Endodermal cell (in vitro differentiated cells): ENCODE measurements at regions not wholly inside any gene's neighbourhood (a gene's known extent, or its start where the extent isn't known, plus 50 kb on each side); places are given as distances from the start of the nearest gene placed in this dataset.

Experiments
- DNase-seq: peaks from one replicate; pipeline ENCODE4 v3.0.0-alpha.2; 2017
- H3K27ac ChIP-seq: 2 replicates; pipeline ENCODE4 v1.5.1; 2013; ENCODE audit warnings: mild to moderate bottlenecking, low read depth, low read length, moderate library complexity
- H3K27me3 ChIP-seq: 2 replicates; pipeline ENCODE4 v1.6.1; 2013; ENCODE audit warnings: mild to moderate bottlenecking, low read length, moderate library complexity; ENCODE audit not compliant: insufficient read depth, control insufficient read depth, poor library complexity, severe bottlenecking
- H3K36me3 ChIP-seq: 2 replicates; pipeline ENCODE4 v1.7.0; 2013; ENCODE audit warnings: mild to moderate bottlenecking, low read length, moderate library complexity; ENCODE audit not compliant: control insufficient read depth, insufficient read depth
- H3K4me1 ChIP-seq: one replicate; pipeline ENCODE4 v1.7.0; 2013; ENCODE audit warnings: low read length; ENCODE audit not compliant: control insufficient read depth, insufficient read depth
- H3K4me3 ChIP-seq: 2 replicates; pipeline ENCODE4 v1.5.1; 2013; ENCODE audit warnings: mild to moderate bottlenecking, low read length, moderate library complexity
- H3K9ac ChIP-seq: 2 replicates; pipeline ENCODE4 v1.6.1; 2013; ENCODE audit warnings: mild to moderate bottlenecking, low read length, moderate library complexity; ENCODE audit not compliant: poor library complexity, severe bottlenecking; ENCODE audit errors: extremely low read depth
- H3K9me3 ChIP-seq: 2 replicates; pipeline ENCODE4 v1.6.1; 2013; ENCODE audit warnings: mild to moderate bottlenecking, low read length, moderate library complexity; ENCODE audit not compliant: control insufficient read depth
- H3K27ac Mint-ChIP-seq: 2 replicates; pipeline ENCODE4 v1.8.0; 2020; ENCODE audit warnings: mixed read lengths
- H3K27me3 Mint-ChIP-seq: 2 replicates; pipeline ENCODE4 v1.8.0; 2021; ENCODE audit warnings: mild to moderate bottlenecking, mixed read lengths; ENCODE audit not compliant: insufficient read depth
- H3K36me3 Mint-ChIP-seq: 2 replicates; pipeline ENCODE4 v1.8.0; 2020; ENCODE audit warnings: low read depth, mixed read lengths
- H3K4me1 Mint-ChIP-seq: 2 replicates; pipeline ENCODE4 v1.8.0; 2020; ENCODE audit warnings: mixed read lengths
- H3K4me3 Mint-ChIP-seq: 2 replicates; pipeline ENCODE4 v1.8.0; 2020; ENCODE audit warnings: mild to moderate bottlenecking, moderate library complexity, mixed read lengths
- H3K9me3 Mint-ChIP-seq: 2 replicates; pipeline ENCODE4 v1.8.0; 2020; ENCODE audit warnings: mild to moderate bottlenecking, mixed read lengths
- WGBS, 2 experiments: methylation state at CpG; one replicate each; pipeline versions ENCODE4 v1.1.5 to v1.1.7; 2013; ENCODE audit warnings: missing lambda C conversion rate in 2 of 2, mixed read lengths in 1 of 2; ENCODE audit not compliant: insufficient coverage in 1 of 2, insufficient read length in 1 of 2; 5-methylcytosine and 5-hydroxymethylcytosine counted together
- TF ChIP-seq, protein P1 (sequence below): fragments of 200-600 bp; sonication (generic); conservative IDR thresholded peaks from 2 replicates; pipeline ENCODE4 v1.5.0; 2021; ENCODE audit warnings: antibody characterized with exemption, mild to moderate bottlenecking

DNA sequence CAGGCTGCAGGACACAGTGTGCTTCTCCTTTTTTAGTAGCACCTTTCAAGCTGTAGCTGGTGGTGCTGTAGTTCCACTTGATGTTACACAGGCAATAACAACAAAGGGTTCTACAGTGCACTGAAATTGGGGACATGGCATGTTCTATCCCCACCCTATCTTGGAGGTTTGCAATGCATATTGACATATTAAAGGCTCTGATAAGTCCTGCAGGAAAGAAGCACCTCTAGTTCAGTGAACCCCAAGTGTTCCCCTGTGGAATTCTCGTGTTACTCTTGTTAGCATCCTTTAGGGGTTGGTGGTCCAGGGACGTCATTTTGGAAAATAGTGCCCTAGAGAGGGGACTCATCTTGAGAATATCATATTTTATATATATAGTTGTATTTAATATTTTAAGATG lies 337.6 kb downstream of the DHX35 start:
- Histone ChIP-seq H3K27ac (no peak overlapping the region), H3K36me3 (no peaks in the 10 kb centered on the region), H3K4me1 (no peaks in the 10 kb centered on the region), H3K4me3 (no peak overlapping the region), H3K9ac (no peak overlapping the region), H3K9me3 (no peaks in the 10 kb centered on the region), H3K27me3 (no peaks in the 10 kb centered on the region)
- H3K36me3 Mint-ChIP-seq, result no peaks in the 10 kb centered on the region
- no peaks in the 10 kb centered on the region for H3K27me3 Mint-ChIP-seq
- no peak overlapping the region for H3K4me3 Mint-ChIP-seq
- DNase-seq, result no peak
- H3K9me3 Mint-ChIP-seq, result no peaks in the 10 kb centered on the region
- no peak overlapping the region for H3K27ac Mint-ChIP-seq
- H3K4me1 Mint-ChIP-seq, result peaks cover 4% of the 10 kb centered on the region
- TF ChIP-seq, protein P1, sequence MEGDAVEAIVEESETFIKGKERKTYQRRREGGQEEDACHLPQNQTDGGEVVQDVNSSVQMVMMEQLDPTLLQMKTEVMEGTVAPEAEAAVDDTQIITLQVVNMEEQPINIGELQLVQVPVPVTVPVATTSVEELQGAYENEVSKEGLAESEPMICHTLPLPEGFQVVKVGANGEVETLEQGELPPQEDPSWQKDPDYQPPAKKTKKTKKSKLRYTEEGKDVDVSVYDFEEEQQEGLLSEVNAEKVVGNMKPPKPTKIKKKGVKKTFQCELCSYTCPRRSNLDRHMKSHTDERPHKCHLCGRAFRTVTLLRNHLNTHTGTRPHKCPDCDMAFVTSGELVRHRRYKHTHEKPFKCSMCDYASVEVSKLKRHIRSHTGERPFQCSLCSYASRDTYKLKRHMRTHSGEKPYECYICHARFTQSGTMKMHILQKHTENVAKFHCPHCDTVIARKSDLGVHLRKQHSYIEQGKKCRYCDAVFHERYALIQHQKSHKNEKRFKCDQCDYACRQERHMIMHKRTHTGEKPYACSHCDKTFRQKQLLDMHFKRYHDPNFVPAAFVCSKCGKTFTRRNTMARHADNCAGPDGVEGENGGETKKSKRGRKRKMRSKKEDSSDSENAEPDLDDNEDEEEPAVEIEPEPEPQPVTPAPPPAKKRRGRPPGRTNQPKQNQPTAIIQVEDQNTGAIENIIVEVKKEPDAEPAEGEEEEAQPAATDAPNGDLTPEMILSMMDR, result no peak
- 100% methylated on average over 1 of the region's 2 CpGs; no CpG with 5 or more reads in 1 of the 2 experiments for WGBS, 2 experiments

DNA sequence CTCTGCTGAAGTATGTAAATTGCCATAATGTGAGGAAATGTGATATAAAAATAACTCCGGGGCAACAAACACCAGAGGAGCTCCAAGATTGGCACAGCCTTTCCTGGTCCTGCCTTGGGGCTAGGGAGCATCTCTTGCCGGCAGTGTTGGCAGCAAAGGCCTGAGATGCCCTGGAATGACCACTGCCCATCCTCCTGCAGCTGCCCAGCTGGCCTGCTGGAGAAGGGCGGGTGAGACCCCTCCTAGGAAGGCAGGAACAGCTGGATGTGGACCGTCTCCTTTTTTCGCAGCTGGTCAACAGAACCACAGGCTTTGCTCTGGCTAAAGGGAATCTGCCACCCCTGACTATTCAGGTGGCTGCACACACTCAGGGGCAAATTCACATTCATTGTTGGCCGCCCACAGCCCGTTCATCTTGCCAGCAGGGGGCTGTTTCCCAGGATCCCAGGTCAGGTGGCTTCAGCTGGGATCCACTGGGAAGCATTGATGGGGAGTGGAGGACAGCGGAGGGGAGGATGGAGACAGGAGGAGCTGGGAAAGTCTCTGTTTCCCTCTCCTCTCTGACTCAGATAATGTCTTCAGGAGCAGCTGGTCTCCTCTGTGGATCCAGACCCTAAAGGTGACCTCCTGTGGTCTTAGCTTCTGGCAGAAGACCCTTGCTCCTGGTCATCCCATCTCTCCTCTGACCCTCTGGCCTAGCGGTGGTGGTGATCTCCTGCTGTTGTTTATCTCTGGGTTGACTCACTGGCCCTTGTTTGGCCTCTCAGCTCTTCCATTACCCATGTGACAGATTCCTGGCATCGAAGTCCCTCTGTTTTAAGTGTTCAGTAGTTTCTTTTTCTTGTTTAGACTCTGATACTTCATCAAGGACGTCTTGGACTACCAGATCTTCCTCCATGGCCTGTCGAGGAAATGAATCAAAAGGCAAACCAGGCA lies 336.7 kb downstream of the DHX35 start:
- DNase-seq, result peak; percentile 59
- no peaks in the 10 kb centered on the region for H3K36me3 ChIP-seq
- H3K27me3 ChIP-seq, result no peaks in the 10 kb centered on the region
- no peaks in the 10 kb centered on the region for H3K4me1 ChIP-seq
- Mint-ChIP-seq H3K9me3 (no peaks in the 10 kb centered on the region), H3K27ac (no peak overlapping the region), H3K36me3 (no peaks in the 10 kb centered on the region), H3K27me3 (no peaks in the 10 kb centered on the region), H3K4me1 (peaks cover 8% of the 10 kb centered on the region), H3K4me3 (no peak overlapping the region)
- WGBS, 2 experiments, result 82% methylated on average over 9 to 12 of the region's 12 CpGs
- no peak overlapping the region for H3K9ac ChIP-seq
- H3K9me3 ChIP-seq, result no peaks in the 10 kb centered on the region
- no peak overlapping the region for H3K27ac ChIP-seq
- no peak overlapping the region for H3K4me3 ChIP-seq
- TF ChIP-seq, protein P1, result peak; percentile 14

DNA sequence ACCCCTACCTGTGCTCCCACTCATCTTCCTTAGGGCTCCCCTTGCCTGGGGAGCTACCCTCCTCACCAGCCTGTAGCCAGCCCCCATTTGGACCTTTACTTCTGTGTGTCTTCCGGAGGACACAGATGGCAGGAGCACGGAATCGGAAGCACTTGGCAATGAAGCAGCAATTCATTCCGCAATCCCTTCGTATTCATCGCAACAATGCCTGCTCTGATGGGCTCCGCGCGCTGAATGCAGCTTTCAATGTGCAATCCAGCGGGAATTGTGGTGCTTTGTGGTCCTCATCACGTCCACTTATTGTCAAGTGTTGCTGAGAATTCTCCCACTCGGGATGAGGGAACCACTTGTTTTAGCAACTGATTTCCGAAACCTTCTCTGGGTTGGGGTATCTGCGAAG lies 336.0 kb downstream of the DHX35 start:
- no peaks in the 10 kb centered on the region for H3K9me3 Mint-ChIP-seq
- TF ChIP-seq, protein P1, result no peak
- Histone ChIP-seq H3K27me3 (no peaks in the 10 kb centered on the region), H3K4me1 (no peaks in the 10 kb centered on the region), H3K4me3 (no peak overlapping the region), H3K9me3 (no peaks in the 10 kb centered on the region), H3K9ac (no peak overlapping the region), H3K36me3 (no peaks in the 10 kb centered on the region), H3K27ac (no peak overlapping the region)
- no peaks in the 10 kb centered on the region for H3K27me3 Mint-ChIP-seq
- no peaks in the 10 kb centered on the region for H3K36me3 Mint-ChIP-seq
- WGBS, 2 experiments, result 90 to 94% methylated on average over 14 of the region's 14 CpGs
- no peak overlapping the region for H3K4me3 Mint-ChIP-seq
- no peak for DNase-seq
- H3K27ac Mint-ChIP-seq, result no peak overlapping the region
- peaks cover 8% of the 10 kb centered on the region for H3K4me1 Mint-ChIP-seq
